WERI-Rb-1 (cell line): ENCODE measurements at regions not wholly inside any gene's neighbourhood (a gene's known extent, or its start where the extent isn't known, plus 50 kb on each side); places are given as distances from the start of the nearest gene placed in this dataset.

Experiments used
- DNase-seq: peaks from one replicate; pipeline ENCODE4 v3.0.0-alpha.2; 2020
- H3K27ac ChIP-seq: fragments of 250-450 bp; sonication (Bioruptor Pico); 2 replicates; pipeline ENCODE4 v1.5.1; 2020; ENCODE audit warnings: mild to moderate bottlenecking, moderate library complexity
- H3K27me3 ChIP-seq: fragments of 250-450 bp; sonication (Bioruptor Pico); 2 replicates; pipeline ENCODE4 v1.5.1; 2021; ENCODE audit warnings: mild to moderate bottlenecking, low read depth, moderate library complexity; ENCODE audit not compliant: insufficient read depth, severe bottlenecking
- H3K36me3 ChIP-seq: fragments of 250-450 bp; sonication (Bioruptor Pico); 2 replicates; pipeline ENCODE4 v1.5.1; 2020; ENCODE audit warnings: mild to moderate bottlenecking, moderate library complexity
- H3K4me3 ChIP-seq: 2 replicates; pipeline ENCODE4 v1.5.1; 2011; ENCODE audit warnings: low read depth, mild to moderate bottlenecking, control low read depth, low read length
- H3K9me3 ChIP-seq: fragments of 250-450 bp; sonication (Bioruptor Pico); 2 replicates; pipeline ENCODE4 v1.5.1; 2021; ENCODE audit warnings: mild to moderate bottlenecking, moderate library complexity; ENCODE audit not compliant: severe bottlenecking
- TF ChIP-seq, protein P1 (sequence below): IDR thresholded peaks from 2 replicates; pipeline ENCODE4 v1.5.1; 2011; ENCODE audit warnings: low read depth, mild to moderate bottlenecking, control low read depth, inconsistent platforms, low read length

DNA sequence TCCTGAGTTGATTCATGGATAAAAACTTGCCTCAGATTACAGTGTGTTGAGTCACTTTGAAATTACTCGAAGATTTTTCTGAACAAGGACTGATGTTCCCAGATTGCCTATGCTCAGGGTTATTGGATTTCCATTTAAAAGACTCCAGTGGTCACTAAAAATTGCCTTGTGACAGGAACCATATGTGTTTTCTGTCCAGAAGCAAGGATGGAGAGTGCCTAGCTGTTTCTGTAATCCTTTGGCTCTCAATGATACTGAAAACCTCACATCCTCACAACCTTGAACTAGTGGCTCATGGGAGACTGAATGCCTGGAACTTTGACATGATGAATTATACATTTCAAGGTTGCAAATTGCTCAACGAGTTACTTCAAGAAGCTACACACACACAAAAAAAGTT lies 1271.8 kb downstream of the BRINP3 start:
- TF ChIP-seq, protein P1, sequence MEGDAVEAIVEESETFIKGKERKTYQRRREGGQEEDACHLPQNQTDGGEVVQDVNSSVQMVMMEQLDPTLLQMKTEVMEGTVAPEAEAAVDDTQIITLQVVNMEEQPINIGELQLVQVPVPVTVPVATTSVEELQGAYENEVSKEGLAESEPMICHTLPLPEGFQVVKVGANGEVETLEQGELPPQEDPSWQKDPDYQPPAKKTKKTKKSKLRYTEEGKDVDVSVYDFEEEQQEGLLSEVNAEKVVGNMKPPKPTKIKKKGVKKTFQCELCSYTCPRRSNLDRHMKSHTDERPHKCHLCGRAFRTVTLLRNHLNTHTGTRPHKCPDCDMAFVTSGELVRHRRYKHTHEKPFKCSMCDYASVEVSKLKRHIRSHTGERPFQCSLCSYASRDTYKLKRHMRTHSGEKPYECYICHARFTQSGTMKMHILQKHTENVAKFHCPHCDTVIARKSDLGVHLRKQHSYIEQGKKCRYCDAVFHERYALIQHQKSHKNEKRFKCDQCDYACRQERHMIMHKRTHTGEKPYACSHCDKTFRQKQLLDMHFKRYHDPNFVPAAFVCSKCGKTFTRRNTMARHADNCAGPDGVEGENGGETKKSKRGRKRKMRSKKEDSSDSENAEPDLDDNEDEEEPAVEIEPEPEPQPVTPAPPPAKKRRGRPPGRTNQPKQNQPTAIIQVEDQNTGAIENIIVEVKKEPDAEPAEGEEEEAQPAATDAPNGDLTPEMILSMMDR, result no peak
- Histone ChIP-seq H3K27ac (no peak overlapping the region), H3K36me3 (no peaks in the 10 kb centered on the region), H3K4me3 (no peak overlapping the region), H3K9me3 (no peaks in the 10 kb centered on the region), H3K27me3 (no peaks in the 10 kb centered on the region)
- DNase-seq, result no peak

- no peak overlapping the region for H3K4me3 ChIP-seq
- no peak overlapping the region for H3K27ac ChIP-seq
- H3K36me3 ChIP-seq, result no peaks in the 10 kb centered on the region
- H3K27me3 ChIP-seq, result no peaks in the 10 kb centered on the region
- DNase-seq, result no peak
- TF ChIP-seq, protein P1, result no peak
- no peaks in the 10 kb centered on the region for H3K9me3 ChIP-seq
Measured at GRCh38 chr1:189206617-189207016, 1271.0 kb downstream of the BRINP3 start.

- no peaks in the 10 kb centered on the region for H3K36me3 ChIP-seq
Measured at GRCh38 chr1:189211742-189212141, 1265.9 kb downstream of the BRINP3 start.

DNA sequence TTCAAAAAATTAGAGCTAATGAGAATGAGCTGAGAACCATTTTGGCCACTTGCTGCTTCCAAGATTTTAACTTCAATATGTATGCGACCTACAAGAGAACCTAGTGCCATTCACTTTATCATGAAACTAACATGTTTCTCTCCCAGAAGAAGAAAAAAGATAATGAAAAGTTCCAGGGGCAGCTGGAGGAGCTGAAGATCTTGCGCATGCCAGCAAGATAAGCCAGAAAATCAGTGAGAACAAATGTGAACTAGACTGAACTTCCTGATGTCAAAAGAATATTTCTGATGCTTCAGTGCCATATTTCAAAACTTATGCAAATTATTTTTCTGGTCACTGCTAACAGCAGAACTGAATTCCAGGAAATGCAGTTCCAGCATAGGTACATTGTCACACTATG lies 1265.1 kb downstream of the BRINP3 start:
- Histone ChIP-seq H3K4me3 (no peak overlapping the region), H3K9me3 (no peaks in the 10 kb centered on the region), H3K27me3 (no peaks in the 10 kb centered on the region), H3K27ac (no peak overlapping the region), H3K36me3 (no peaks in the 10 kb centered on the region)
- no peak for DNase-seq
- TF ChIP-seq, protein P1, result no peak

More at GRCh38 chr1:189211742-189212141, 1265.9 kb downstream of the BRINP3 start:
- no peak for DNase-seq
- Histone ChIP-seq H3K4me3 (no peak overlapping the region), H3K9me3 (no peaks in the 10 kb centered on the region), H3K27me3 (no peaks in the 10 kb centered on the region), H3K27ac (no peak overlapping the region)
- TF ChIP-seq, protein P1, result no peak

GRCh38 chr1:189216886-189217285 lies 1260.8 kb downstream of the BRINP3 start:
- no peak overlapping the region for H3K4me3 ChIP-seq
- H3K27me3 ChIP-seq, result no peaks in the 10 kb centered on the region
- DNase-seq, result no peak

DNA sequence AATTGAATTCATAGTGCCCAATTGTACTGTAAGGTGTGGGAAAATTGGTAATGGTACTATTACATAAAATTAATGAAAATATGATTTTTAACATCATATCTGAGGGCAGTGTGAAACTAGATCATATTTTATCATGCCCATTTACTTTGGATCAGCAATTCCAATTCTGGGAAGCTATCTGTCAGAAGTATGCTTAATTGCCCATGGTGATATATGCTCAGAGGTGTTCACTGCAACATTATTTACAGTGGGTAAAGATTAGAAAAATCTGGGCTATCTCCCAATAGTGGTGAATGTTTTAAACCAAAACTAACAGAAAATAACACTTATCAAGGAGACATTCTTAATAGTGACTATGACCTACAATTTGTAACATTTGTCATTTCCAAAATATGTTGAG lies 1260.0 kb downstream of the BRINP3 start:
- Histone ChIP-seq H3K27ac (no peak overlapping the region), H3K36me3 (no peaks in the 10 kb centered on the region), H3K4me3 (no peak overlapping the region), H3K9me3 (no peaks in the 10 kb centered on the region), H3K27me3 (no peaks in the 10 kb centered on the region)
- TF ChIP-seq, protein P1, result no peak
- DNase-seq, result no peak

More at GRCh38 chr1:189216886-189217285, 1260.8 kb downstream of the BRINP3 start:
- Histone ChIP-seq H3K36me3 (no peaks in the 10 kb centered on the region), H3K27ac (no peak overlapping the region), H3K9me3 (no peaks in the 10 kb centered on the region)
- TF ChIP-seq, protein P1, result no peak
